Breast epithelium (tissue), 4 donors: ENCODE measurements at regions not wholly inside any gene's neighbourhood (a gene's known extent, or its start where the extent isn't known, plus 50 kb on each side); places are given as distances from the start of the nearest gene placed in this dataset.

Experiments
- DNase-seq, 2 donors: peaks; one replicate each; pipeline ENCODE4 v3.0.0-alpha.2; 2019; ENCODE audit warnings: low spot score in 2 of 2
- H3K27ac ChIP-seq, 2 donors: fragments of 200-600 bp; sonication (generic) in 1 of 2; one replicate each; pipeline ENCODE4 v1.5.1; 2016 to 2019; ENCODE audit warnings: mild to moderate bottlenecking in 1 of 2
- H3K27me3 ChIP-seq, 2 donors: fragments of 200-600 bp; sonication (generic) in 1 of 2; one replicate each; pipeline versions ENCODE4 v1.5.1 to v1.6.0; 2017 to 2019; ENCODE audit warnings: control low read depth in 1 of 2, mild to moderate bottlenecking in 1 of 2
- H3K36me3 ChIP-seq: fragments of 200-600 bp; one replicate; pipeline ENCODE4 v1.5.1; 2019
- H3K4me1 ChIP-seq, 2 donors: fragments of 200-600 bp; sonication (generic); one replicate each; pipeline ENCODE4 v1.5.1; 2016 to 2019; ENCODE audit warnings: control low read depth in 1 of 2
- H3K4me3 ChIP-seq, 3 donors: fragments of 200-600 bp; sonication (generic); 1 replicate in 2 of 3; 2 replicates in 1 of 3; pipeline ENCODE4 v1.5.1; 2016 to 2019; ENCODE audit warnings: mild to moderate bottlenecking in 3 of 3, moderate library complexity in 2 of 3
- H3K9me3 ChIP-seq, 2 donors: fragments of 200-600 bp; sonication (generic) in 1 of 2; one replicate each; pipeline ENCODE4 v1.5.1; 2016 to 2019; ENCODE audit warnings: control low read depth in 1 of 2
- CTCF ChIP-seq, 3 donors: fragments of 450-650 bp; IDR thresholded peaks; one replicate each; pipeline ENCODE4 v1.5.1; 2016 to 2017; ENCODE audit warnings: antibody characterized with exemption in 3 of 3, mild to moderate bottlenecking in 3 of 3, moderate library complexity in 3 of 3
- POLR2A ChIP-seq: fragments of 450-650 bp; IDR thresholded peaks from one replicate; pipeline ENCODE4 v1.6.1; 2016; ENCODE audit warnings: antibody characterized with exemption, mild to moderate bottlenecking, moderate library complexity
- POLR2AphosphoS5 ChIP-seq, 3 donors: sonication (generic); formaldehyde crosslinking; IDR thresholded peaks; one replicate each; pipeline ENCODE4 v1.6.1; 2017; ENCODE audit warnings: antibody characterized with exemption in 3 of 3
- intact Hi-C: fragments of 100-400 bp; cut with DNase I; formaldehyde crosslinking; loops from one replicate; pipeline ENCODE4 v1.15.1; 2023; ENCODE audit warnings: low total_unique reads

- Histone ChIP-seq H3K9me3 (no peaks in the 10 kb centered on the region), H3K4me3 (no peak overlapping the region), H3K4me1 (no peaks in the 10 kb centered on the region), H3K27ac (no peak overlapping the region), H3K36me3 (no peaks in the 10 kb centered on the region), H3K27me3 (no peaks in the 10 kb centered on the region)
- TF ChIP-seq POLR2AphosphoS5 (IDR thresholded peaks at IDR 0.05) = no peak
- no peak for TF ChIP-seq CTCF (IDR thresholded peaks at IDR 0.05)
- TF ChIP-seq POLR2A = no peak
- DNase-seq = no peak
- intact Hi-C loops = no loop called here
Observed at GRCh38 chr4:10197952-10198351, 81.4 kb upstream of the WDR1 start.

DNA sequence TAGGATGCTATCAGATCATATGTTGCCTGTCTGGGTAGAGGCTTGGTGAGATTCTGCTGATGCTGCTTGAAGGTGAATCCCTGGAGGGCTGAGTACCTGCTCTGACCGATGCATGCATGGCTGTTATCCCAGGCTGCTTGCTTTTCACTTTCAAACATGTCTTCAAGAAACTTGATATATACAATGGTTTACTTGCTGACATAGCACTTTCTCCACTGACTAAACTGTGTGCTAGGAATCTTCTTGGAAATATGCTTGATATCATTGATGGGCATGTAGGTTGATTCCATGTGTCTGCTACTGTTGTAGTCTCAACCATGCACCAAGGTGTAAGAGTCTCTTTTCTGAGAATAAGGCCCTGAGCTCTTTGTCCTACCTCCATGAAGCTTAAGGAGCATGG is 79.6 kb upstream of the WDR1 start:
- no peaks in the 10 kb centered on the region for H3K36me3 ChIP-seq
- H3K4me1 ChIP-seq = no peaks in the 10 kb centered on the region
- H3K27me3 ChIP-seq = no peaks in the 10 kb centered on the region
- H3K9me3 ChIP-seq = no peaks in the 10 kb centered on the region
- no peak overlapping the region for H3K27ac ChIP-seq
- no peak for DNase-seq
- no peak overlapping the region for H3K4me3 ChIP-seq
- intact Hi-C loops = no loop called here
- no peak for TF ChIP-seq POLR2A
- TF ChIP-seq CTCF (IDR thresholded peaks at IDR 0.05) = no peak
- no peak for TF ChIP-seq POLR2AphosphoS5 (IDR thresholded peaks at IDR 0.05)

DNA sequence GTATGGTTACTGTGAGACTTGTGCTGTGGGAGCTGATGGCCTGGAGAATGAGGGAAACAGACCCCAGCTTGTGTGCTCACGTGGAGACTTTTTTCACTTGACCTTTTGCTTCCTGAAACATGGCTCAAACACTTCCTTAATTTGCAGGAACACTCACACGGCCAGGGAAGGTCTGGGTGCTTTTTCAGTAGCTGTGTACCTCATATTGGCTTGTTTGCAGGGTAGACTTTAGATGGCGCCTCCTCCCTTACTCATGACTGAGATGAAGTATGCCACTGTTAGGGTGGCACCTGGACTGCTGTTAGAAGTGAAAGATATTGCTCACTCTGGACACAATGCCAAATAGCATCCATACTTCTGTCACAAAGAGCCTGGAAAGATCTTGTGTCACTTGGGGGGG is 75.7 kb upstream of the WDR1 start:
- intact Hi-C loops = no loop called here
- no peak overlapping the region for H3K4me3 ChIP-seq
- H3K27me3 ChIP-seq = no peaks in the 10 kb centered on the region
- TF ChIP-seq POLR2A = no peak
- no peak for TF ChIP-seq POLR2AphosphoS5 (IDR thresholded peaks at IDR 0.05)
- no peak for TF ChIP-seq CTCF (IDR thresholded peaks at IDR 0.05)
- no peak overlapping the region for H3K27ac ChIP-seq
- H3K4me1 ChIP-seq = no peaks in the 10 kb centered on the region
- DNase-seq = no peak
- no peaks in the 10 kb centered on the region for H3K36me3 ChIP-seq
- no peaks in the 10 kb centered on the region for H3K9me3 ChIP-seq

DNA sequence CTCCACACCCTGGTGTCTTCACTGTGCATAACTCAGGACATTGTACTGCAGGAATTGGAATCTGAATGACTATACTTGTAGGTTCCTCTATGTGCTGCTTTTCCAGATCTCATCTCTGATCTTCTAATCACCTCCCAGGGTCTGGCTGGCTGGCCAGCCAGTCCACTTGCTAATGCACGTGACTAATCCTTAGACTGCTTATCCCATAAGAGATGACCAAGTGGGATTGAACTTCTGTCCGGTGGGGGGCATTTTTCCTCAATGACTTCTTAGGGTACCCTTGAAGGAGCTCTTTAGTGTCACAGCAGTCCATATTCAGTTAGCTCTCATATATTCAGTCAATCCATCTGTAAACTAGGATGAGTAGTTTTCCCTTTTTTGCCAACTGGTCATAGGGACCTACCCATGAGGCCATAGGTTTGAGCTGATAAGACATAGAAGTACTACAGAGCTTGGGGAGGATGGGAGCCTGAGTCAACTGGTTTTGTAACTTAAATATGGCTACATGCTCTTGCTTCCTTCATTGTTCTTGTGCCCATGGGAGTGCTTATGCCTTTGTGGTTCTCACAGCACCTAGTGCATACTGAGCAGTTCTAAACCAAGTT is 71.9 kb upstream of the WDR1 start:
- Histone ChIP-seq H3K36me3 (no peaks in the 10 kb centered on the region), H3K4me1 (no peaks in the 10 kb centered on the region), H3K27ac (no peak overlapping the region), H3K4me3 (no peak overlapping the region), H3K9me3 (no peaks in the 10 kb centered on the region), H3K27me3 (no peaks in the 10 kb centered on the region)
- DNase-seq = no peak
- TF ChIP-seq POLR2AphosphoS5 (IDR thresholded peaks at IDR 0.05) = no peak
- intact Hi-C loops = no loop called here

- Histone ChIP-seq H3K4me3 (no peak overlapping the region), H3K4me1 (no peaks in the 10 kb centered on the region), H3K27me3 (no peaks in the 10 kb centered on the region), H3K36me3 (no peaks in the 10 kb centered on the region), H3K27ac (no peak overlapping the region), H3K9me3 (no peaks in the 10 kb centered on the region)
- TF ChIP-seq POLR2AphosphoS5 (IDR thresholded peaks at IDR 0.05) = no peak
- no peak for TF ChIP-seq CTCF (IDR thresholded peaks at IDR 0.05)
- no peak for TF ChIP-seq POLR2A
- DNase-seq = no peak
- intact Hi-C loops = no loop called here
Observed at GRCh38 chr4:10186228-10187214, 69.9 kb upstream of the WDR1 start.
